ENCODE measurements at regions not wholly inside any gene's neighbourhood (a gene's known extent, or its start where the extent isn't known, plus 50 kb on each side); places are given as distances from the start of the nearest gene placed in this dataset.

DNA sequence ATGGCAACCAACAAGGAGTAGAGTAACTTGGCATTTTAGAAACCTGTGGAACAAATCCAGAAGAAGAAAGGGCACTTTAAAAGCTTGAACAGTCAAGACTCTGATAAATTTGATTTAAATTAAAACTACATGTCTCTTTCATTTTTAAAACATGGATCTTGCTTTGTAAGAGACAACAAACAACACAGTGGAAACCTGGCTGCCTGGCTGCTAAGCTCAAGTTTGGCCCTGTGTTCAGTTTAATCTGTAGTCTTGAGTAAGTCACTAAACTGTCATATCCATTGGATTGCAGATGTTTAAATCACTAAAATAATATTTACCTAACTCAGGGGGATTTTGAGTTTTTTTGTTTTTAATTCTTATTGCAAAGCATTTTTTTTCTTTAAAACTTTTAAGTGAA lies 374.9 kb upstream of the SEMA3D start:
- TF ChIP-seq, protein P1, sequence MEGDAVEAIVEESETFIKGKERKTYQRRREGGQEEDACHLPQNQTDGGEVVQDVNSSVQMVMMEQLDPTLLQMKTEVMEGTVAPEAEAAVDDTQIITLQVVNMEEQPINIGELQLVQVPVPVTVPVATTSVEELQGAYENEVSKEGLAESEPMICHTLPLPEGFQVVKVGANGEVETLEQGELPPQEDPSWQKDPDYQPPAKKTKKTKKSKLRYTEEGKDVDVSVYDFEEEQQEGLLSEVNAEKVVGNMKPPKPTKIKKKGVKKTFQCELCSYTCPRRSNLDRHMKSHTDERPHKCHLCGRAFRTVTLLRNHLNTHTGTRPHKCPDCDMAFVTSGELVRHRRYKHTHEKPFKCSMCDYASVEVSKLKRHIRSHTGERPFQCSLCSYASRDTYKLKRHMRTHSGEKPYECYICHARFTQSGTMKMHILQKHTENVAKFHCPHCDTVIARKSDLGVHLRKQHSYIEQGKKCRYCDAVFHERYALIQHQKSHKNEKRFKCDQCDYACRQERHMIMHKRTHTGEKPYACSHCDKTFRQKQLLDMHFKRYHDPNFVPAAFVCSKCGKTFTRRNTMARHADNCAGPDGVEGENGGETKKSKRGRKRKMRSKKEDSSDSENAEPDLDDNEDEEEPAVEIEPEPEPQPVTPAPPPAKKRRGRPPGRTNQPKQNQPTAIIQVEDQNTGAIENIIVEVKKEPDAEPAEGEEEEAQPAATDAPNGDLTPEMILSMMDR (IDR thresholded peaks at IDR 0.05): no peak
- TF ChIP-seq POLR2A (IDR thresholded peaks at IDR 0.05) (no peak), POLR2AphosphoS5 (IDR thresholded peaks at IDR 0.05) (no peak)
